ENCODE measurements at regions not wholly inside any gene's neighbourhood (a gene's known extent, or its start where the extent isn't known, plus 50 kb on each side); places are given as distances from the start of the nearest gene placed in this dataset.
"Not testable (repeated sequence)": the region's sequence is repeated elsewhere in the genome, so short reads cannot be mapped to it uniquely, and the experiment has no call there.

DNA sequence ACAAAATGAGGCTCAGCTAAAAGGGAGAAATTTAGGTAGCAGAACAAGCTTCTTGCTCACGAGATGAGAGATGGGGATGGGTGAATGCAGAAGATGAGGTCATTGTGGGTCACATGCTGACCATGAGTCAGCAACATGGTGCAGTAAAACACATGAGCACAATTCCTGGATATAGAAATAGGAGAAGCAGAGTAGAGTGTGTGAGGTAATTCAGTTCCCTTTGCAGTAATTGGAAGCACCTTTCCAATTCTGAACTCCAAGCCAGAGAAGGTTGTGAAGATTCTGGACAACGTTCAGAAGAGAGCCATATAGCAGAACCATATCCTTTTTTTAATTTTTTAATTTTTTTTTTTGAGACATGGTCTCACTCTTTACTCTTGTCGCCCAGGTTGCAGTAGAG is 62.0 kb upstream of the LMNTD1 start:
- no peaks in the 10 kb centered on the region for H3K27me3 ChIP-seq
- H3K4me3 ChIP-seq (ENCODE audit: low read depth, low read length): no peak overlapping the region
- DNase-seq: no peak
- H3K36me3 ChIP-seq: no peaks in the 10 kb centered on the region
- TF ChIP-seq, protein P1, sequence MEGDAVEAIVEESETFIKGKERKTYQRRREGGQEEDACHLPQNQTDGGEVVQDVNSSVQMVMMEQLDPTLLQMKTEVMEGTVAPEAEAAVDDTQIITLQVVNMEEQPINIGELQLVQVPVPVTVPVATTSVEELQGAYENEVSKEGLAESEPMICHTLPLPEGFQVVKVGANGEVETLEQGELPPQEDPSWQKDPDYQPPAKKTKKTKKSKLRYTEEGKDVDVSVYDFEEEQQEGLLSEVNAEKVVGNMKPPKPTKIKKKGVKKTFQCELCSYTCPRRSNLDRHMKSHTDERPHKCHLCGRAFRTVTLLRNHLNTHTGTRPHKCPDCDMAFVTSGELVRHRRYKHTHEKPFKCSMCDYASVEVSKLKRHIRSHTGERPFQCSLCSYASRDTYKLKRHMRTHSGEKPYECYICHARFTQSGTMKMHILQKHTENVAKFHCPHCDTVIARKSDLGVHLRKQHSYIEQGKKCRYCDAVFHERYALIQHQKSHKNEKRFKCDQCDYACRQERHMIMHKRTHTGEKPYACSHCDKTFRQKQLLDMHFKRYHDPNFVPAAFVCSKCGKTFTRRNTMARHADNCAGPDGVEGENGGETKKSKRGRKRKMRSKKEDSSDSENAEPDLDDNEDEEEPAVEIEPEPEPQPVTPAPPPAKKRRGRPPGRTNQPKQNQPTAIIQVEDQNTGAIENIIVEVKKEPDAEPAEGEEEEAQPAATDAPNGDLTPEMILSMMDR (IDR thresholded peaks at IDR 0.05; ENCODE audit: low read depth, low read length): no peak
- peaks cover 7% of the 10 kb centered on the region; the same call in 1 of the 2 replicates for H3K4me1 ChIP-seq
- H3K9me3 ChIP-seq: no peaks in the 10 kb centered on the region

DNA sequence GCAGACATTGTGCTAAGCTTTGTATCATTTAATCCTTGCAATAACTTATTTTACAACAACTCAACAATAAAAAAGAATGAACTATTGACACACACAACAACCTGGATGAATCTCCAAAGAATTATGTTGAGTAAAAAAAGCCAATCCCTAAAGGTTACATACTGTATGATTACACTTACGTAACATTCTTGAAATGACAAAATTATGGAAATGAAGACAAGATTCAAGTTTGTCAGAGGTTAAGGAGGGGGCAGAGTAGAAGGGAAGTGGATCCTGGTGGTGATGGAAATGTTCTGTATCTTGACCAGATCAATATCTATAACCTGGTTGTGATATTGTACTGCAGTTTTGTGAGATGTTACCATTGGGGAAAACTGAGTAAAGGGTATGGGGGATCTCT is 63.2 kb upstream of the LMNTD1 start:
- no peak overlapping the region for H3K4me3 ChIP-seq (ENCODE audit: low read depth, low read length)
- H3K4me1 ChIP-seq: peaks cover 7% of the 10 kb centered on the region; the same call in 1 of the 2 replicates
- H3K27me3 ChIP-seq: no peaks in the 10 kb centered on the region
- TF ChIP-seq, protein P1 (IDR thresholded peaks at IDR 0.05; ENCODE audit: low read depth, low read length): no peak
- DNase-seq: no peak
- H3K9me3 ChIP-seq: no peaks in the 10 kb centered on the region
- H3K36me3 ChIP-seq: no peaks in the 10 kb centered on the region

GRCh38 chr12:25617991-25618390 is 64.9 kb upstream of the LMNTD1 start:
- no peak for DNase-seq
- Histone ChIP-seq H3K4me1 (peaks cover 7% of the 10 kb centered on the region; the same call in 1 of the 2 replicates), H3K36me3 (no peaks in the 10 kb centered on the region), H3K27me3 (no peaks in the 10 kb centered on the region), H3K9me3 (no peaks in the 10 kb centered on the region), H3K4me3 (ENCODE audit: low read depth, low read length) (no peak overlapping the region)
- TF ChIP-seq, protein P1 (IDR thresholded peaks at IDR 0.05; ENCODE audit: low read depth, low read length): no peak

- Histone ChIP-seq H3K4me1 (no peaks in the 10 kb centered on the region), H3K9me3 (no peaks in the 10 kb centered on the region), H3K36me3 (no peaks in the 10 kb centered on the region), H3K27me3 (no peaks in the 10 kb centered on the region), H3K4me3 (ENCODE audit: low read depth, low read length) (no peak overlapping the region)
- TF ChIP-seq, protein P1 (IDR thresholded peaks at IDR 0.05; ENCODE audit: low read depth, low read length): no peak
- DNase-seq: no peak
Measured at GRCh38 chr12:25623816-25624215, 70.7 kb upstream of the LMNTD1 start.

DNA sequence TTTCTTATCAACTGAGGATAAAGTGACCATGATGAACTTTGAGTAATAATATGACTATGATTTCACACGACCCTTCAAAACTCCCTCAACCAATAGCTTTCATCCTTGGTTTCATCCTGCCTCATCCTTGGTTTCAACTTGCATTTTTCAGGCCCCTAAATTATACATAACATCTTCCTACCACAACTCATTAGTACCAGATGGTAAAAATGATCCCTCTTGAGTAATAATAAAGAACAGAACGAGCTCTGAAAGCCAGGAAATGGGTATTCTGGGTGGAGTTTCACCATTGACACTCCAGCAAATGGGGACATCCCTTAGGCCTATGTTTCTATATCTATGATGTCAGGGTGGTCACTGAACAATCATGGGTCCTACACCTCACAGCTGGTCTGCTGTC is 72.1 kb upstream of the LMNTD1 start:
- Histone ChIP-seq H3K9me3 (no peaks in the 10 kb centered on the region), H3K36me3 (no peaks in the 10 kb centered on the region), H3K4me3 (ENCODE audit: low read depth, low read length) (no peak overlapping the region), H3K27me3 (no peaks in the 10 kb centered on the region), H3K4me1 (peaks cover 4% of the 10 kb centered on the region; the same call in 1 of the 2 replicates)
- no peak for DNase-seq
- TF ChIP-seq, protein P1 (IDR thresholded peaks at IDR 0.05; ENCODE audit: low read depth, low read length): no peak

- DNase-seq: no peak
- Histone ChIP-seq H3K4me1 (peaks cover 4% of the 10 kb centered on the region; the same call in 1 of the 2 replicates), H3K27me3 (no peaks in the 10 kb centered on the region), H3K9me3 (no peaks in the 10 kb centered on the region; the same call in 1 of the 2 replicates), H3K36me3 (no peaks in the 10 kb centered on the region), H3K4me3 (ENCODE audit: low read depth, low read length) (no peak overlapping the region)
- TF ChIP-seq, protein P1 (IDR thresholded peaks at IDR 0.05; ENCODE audit: low read depth, low read length): no peak
Measured at GRCh38 chr12:25629341-25629740, 76.3 kb upstream of the LMNTD1 start.

DNA sequence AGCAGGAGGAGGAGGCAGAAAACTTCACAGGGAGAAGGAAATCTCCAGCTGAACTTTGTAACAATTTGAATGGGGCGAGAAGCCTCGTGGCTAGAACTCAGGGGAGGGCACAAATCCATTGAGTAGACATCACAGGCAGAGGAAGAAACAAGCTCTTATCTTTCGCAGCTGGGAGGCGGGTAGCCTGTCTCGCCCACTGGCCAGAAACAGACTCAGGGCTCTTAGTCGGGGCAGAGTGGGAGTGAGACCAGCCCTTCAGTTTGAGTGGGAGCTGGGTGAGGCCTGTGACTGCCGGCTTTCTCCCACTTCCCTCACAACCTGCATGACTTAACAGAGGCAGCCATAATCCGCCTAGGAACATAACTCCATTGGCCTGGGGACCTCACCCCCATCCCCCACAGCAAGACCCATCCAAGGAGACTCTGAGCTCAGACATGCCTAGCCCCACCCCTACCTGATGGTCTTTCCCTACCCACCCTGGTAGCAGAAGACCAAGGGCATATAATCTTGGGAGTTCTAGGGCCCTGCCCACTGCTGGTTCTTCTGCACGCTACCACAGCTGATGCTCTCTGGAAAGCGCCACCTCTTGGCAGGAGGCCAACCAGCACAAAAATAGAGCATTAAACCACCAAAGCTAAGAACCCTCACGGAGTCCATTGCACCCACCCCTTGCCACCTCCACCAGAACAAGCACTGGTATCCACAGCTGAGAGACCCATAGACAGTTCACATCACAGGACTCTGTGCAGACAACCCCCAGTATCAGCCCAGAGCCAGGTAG is 77.8 kb upstream of the LMNTD1 start:
- H3K4me3 ChIP-seq (ENCODE audit: low read depth, low read length); H3K27me3 ChIP-seq; H3K36me3 ChIP-seq; DNase-seq; H3K9me3 ChIP-seq; H3K4me1 ChIP-seq: not testable (repeated sequence)

- not testable (repeated sequence) for H3K27me3 ChIP-seq
Measured at GRCh38 chr12:25633149-25633548, 80.1 kb upstream of the LMNTD1 start.

More at GRCh38 chr12:25633149-25633548, 80.1 kb upstream of the LMNTD1 start:
- H3K4me1 ChIP-seq; H3K9me3 ChIP-seq; DNase-seq; H3K4me3 ChIP-seq (ENCODE audit: low read depth, low read length); H3K36me3 ChIP-seq: not testable (repeated sequence)
